NCI-H2081 treated with DMSO at 0.1 percent for 48 hours (cell line): ENCODE measurements at regions not wholly inside any gene's neighbourhood (a gene's known extent, or its start where the extent isn't known, plus 50 kb on each side); places are given as distances from the start of the nearest gene placed in this dataset.
"Not testable (repeated sequence)": the region's sequence is repeated elsewhere in the genome, so short reads cannot be mapped to it uniquely, and the experiment has no call there.

Experiments
- DNase-seq: peaks from one replicate; lab custom pipeline; 2025; lab: John Stamatoyannopoulos, UW

- DNase-seq: not testable (repeated sequence)
Measured at GRCh38 chr12:59346248-59346647, 249.6 kb upstream of the SLC16A7 start.

DNA sequence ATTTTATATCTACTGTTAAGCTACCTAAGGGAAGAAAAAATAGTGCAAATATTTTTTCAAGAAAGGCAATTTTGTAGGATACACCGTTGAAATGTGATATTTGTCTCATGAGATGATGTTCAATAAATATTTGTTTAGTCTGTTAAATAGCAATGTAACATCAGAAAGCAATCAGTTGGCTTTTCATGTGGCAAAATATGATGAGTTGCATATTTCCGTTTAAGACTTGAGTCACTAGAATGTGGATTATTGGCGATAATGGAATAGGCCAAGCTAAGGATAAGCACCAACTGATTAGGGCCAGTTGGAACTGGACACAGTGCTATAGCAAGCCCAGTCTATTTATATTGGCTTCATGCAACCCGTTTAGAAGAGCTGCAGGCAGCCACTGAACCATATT, 250.4 kb upstream of the SLC16A7 start:
- DNase-seq: no peak

DNA sequence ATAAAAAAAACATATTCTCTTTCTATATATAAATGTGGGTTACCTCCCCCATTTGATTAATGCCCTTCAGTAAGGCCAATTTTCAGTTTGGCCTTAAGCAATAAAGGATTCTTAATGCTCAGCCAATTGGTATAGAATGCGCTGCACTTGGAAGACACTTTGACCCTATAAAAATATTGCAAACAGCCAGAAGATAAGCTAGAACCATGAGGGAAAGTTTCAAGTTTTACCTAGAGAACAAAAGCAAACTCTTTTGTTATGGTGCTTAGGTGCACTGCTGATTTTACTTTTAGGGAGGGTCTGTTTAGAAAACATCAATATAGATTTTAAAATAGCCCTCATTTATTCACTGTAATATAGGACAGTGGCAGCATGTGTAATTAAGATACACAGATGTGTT, 251.6 kb upstream of the SLC16A7 start:
- DNase-seq: no peak

- no peak for DNase-seq
Measured at GRCh38 chr12:59329462-59329861, 266.4 kb upstream of the SLC16A7 start.

DNA sequence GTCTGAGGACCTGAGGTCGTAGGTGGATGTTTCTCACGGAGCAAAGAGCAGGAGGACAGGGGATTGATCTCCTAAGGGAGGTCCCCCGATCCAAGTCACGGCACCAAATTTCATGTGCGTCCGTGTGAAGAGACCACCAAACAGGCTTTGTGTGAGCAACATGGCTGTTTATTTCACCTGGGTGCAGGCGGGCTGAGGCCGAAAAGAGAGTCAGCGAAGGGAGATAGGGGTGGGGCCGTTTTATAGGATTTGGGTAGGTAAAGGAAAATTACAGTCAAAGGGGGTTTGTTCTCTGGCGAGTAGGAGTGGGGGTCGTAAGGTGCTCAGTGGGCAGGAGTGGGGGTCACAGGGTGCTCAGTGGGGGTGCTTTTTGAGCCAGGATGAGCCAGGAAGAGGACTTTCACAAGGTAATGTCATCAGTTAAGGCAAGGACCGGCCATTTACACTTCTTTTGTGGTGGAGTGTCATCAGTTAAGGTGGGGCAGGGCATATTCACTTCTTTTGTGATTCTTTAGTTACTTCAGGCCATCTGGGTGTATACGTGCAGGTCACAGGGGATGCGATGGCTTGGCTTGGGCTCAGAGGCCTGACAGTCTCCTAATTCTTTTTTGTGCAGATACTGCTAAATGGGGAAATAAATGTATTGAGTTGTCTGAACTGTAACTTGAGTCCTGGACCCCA, 267.3 kb upstream of the SLC16A7 start:
- not testable (repeated sequence) for DNase-seq

DNA sequence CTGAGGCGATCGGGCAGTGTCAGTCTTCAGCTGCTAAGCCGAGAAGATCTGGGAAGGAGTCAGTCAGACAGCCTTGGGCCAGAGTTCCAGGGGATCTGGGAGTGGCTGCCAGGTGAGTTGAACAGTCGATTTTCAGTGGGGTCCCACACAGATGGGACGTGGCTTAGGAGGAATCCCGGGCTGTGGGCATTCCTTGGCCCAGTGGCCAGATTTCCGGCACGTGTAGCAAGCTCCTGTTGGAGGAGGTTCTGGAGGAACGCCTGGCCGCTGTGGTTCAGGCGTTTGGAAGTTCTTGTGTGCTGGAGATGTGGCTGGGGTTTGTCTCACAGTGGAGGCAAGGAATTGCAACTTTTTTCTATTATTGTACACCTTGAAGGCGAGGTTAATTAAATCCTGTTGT, 269.4 kb upstream of the SLC16A7 start:
- DNase-seq: not testable (repeated sequence)

DNA sequence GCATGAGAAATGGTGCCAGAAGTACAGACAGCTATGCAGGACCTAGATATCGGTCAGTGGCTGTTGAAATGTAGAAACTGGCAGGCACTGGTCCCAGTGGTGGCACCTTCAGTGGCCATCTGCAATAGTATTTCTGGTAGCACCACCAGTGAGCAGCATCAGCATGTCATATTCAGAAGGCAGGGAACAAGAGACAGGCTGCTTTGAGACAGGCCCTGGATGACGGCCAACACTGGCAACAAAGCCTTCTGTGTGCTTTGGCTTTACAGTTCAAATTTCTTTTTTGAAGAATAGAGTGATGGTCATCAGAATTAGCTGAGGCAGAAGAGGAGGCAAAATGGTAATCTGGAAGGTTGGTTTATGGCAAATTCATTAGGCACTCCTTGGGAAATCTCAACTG, 273.4 kb upstream of the SLC16A7 start:
- peak; percentile 10 for DNase-seq

DNA sequence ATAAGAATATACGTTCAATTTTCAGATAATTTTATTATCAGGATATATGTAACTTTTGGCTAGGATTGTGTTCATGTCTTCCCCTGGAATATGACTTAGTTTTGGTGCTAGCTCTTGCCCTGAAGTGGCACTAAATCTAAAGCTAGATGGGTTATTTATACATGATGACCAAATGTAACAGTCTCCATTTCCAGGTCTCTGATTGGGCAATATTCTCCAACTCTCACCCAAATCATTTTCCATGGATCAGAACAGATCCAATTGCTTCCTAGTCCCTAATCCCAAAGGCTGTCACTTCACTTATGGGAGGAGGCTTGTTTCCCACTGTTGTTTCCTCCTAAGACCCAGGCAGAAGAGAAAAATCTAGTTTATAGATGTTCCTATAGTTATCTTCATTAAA, 274.6 kb upstream of the SLC16A7 start:
- DNase-seq: no peak

GRCh38 chr12:59320112-59320511, 275.7 kb upstream of the SLC16A7 start:
- no peak for DNase-seq

DNA sequence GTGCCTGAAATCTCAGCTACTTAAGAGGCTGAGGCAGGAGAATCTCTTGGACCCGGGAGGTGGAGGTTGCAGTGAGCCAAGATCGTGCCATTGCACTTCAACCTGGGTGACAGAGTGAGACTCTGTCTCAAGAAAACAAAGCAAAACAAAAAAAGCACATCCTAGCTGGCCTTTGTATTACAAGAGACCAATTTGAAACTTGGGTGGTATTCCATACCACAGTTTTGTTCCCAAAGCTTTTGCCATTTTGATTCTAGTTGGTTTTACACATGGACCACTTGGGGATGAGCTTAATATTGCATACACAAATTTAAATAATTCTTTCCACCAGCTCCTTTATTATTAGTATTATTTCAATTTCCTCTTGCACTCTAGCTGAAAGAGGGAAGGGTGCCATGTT, 276.9 kb upstream of the SLC16A7 start:
- no peak for DNase-seq

- DNase-seq: no peak
Measured at GRCh38 chr12:59317598-59317997, 278.2 kb upstream of the SLC16A7 start.

- no peak for DNase-seq
Measured at GRCh38 chr12:59316938-59317337, 278.9 kb upstream of the SLC16A7 start.

GRCh38 chr12:59316354-59316753, 279.5 kb upstream of the SLC16A7 start:
- DNase-seq: not testable (repeated sequence)

DNA sequence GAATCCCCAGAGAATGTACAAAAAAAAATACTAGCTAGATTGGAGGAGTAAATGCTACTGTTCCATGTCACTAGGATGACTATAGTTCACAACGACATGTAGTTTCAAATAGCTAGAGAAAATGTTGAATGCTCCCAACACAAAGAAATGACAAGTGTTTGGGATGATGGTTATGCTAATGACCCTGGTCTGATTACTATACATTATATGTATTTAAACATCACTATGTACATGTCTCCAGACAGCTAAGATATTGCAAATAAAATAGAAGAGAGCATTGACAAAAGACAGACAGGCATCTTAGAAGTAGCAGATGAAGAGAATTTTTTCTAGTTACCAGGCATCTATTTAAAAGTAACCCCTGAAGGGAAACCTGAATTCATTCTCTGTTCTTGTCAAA, 281.6 kb upstream of the SLC16A7 start:
- no peak for DNase-seq

- no peak for DNase-seq
Measured at GRCh38 chr12:59304077-59304721, 291.6 kb upstream of the SLC16A7 start.

DNA sequence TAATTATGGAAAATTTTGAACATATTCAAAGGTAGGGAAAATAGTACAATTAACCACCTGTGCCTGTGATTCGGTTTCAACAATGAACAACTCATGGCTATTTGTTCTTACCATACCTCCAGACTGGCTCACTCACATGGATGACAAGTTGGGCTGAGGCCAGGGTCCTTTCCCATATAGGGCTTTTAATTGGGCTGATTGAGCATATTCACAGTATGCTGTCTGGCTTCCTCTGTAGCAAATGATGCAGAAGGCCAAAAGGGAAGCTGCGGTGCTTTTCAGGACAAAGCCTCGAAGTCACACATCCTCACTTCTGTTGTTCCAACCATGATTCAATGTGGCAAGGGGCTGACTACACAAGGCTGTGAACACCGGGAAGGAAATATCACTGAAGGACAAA, 297.5 kb upstream of the SLC16A7 start:
- DNase-seq: no peak

GRCh38 chr12:59294221-59294620, 301.6 kb upstream of the SLC16A7 start:
- DNase-seq: no peak

DNA sequence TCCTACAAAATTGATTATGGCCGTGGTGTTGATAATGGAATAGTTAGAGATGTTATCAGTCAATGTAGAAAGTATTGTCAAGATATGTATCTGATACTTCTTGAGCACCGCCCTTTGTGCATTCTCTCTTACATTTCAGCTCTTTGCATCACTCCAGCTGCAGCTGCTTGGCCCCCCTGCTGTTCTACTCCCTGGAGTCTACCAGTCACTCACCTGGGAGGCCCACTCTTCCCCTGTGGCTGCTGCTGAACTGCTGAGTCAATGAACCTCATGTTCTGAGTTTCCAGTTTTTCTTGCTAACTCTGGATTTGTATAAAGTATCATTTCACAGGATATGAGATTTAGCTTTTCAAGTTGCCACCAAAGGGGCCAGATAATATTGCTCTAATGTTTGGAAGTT, 312.8 kb upstream of the SLC16A7 start:
- no peak for DNase-seq

GRCh38 chr12:59273561-59273960, 322.3 kb upstream of the SLC16A7 start:
- not testable (repeated sequence) for DNase-seq

DNA sequence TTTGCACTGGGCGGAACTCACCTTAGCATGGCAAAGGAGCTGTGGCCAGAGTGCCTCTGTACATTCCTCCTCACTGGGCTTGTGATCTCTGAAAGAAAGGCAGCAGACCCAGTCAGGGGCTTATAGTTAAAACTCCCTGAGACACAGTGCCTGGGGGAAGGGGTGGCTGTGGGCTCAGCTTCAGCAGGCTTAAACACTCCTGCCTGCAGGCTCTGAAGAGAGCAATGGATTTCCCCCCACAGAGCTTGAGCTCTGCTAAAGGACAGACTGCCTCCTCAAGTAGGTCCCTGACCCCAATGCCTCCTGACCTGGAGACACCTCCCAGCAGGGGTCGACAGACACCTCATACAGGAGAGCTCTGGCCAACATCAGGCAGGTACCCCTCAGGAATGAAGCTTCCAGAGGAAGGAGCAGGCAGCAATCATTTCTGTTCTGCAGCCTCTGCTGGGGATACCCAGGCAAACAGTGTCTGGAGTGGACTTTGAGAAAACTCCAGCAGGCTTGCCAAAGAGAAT, 327.5 kb upstream of the SLC16A7 start:
- DNase-seq: no peak

GRCh38 chr12:59260202-59260601, 335.6 kb upstream of the SLC16A7 start:
- no peak for DNase-seq

- DNase-seq: no peak
Measured at GRCh38 chr12:59252731-59253130, 332.4 kb upstream of the LRIG3 start.

DNA sequence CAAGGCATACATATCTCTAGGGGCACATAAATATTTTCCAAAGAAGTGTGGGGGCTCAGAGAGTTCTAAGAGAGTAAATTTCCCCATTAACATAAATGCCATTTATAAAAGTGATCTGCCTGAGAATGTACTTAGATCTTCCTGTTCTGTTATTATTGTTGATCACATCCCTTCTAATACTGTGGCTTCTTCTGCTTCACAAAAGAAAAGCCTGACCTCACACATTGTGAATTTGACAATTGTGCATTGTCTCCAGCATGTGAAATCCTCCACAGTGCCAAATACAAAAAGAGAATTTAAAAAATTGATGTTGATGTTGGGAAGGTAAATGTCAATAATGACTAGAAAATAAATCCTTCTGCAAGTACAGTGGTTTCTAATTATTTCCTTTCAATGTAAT, 330.5 kb upstream of the LRIG3 start:
- no peak for DNase-seq

- DNase-seq: no peak
Measured at GRCh38 chr12:59240048-59240447, 319.7 kb upstream of the LRIG3 start.
